ENCODE measurements at regions not wholly inside any gene's neighbourhood (a gene's known extent, or its start where the extent isn't known, plus 50 kb on each side); places are given as distances from the start of the nearest gene placed in this dataset.

- H3K27ac ChIP-seq (ENCODE audit: low read length), result no peak overlapping the region
- TF ChIP-seq, protein P1, sequence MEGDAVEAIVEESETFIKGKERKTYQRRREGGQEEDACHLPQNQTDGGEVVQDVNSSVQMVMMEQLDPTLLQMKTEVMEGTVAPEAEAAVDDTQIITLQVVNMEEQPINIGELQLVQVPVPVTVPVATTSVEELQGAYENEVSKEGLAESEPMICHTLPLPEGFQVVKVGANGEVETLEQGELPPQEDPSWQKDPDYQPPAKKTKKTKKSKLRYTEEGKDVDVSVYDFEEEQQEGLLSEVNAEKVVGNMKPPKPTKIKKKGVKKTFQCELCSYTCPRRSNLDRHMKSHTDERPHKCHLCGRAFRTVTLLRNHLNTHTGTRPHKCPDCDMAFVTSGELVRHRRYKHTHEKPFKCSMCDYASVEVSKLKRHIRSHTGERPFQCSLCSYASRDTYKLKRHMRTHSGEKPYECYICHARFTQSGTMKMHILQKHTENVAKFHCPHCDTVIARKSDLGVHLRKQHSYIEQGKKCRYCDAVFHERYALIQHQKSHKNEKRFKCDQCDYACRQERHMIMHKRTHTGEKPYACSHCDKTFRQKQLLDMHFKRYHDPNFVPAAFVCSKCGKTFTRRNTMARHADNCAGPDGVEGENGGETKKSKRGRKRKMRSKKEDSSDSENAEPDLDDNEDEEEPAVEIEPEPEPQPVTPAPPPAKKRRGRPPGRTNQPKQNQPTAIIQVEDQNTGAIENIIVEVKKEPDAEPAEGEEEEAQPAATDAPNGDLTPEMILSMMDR (IDR thresholded peaks at IDR 0.05), result no peak
- no peak overlapping the region for H3K4me3 ChIP-seq (ENCODE audit: low read length)
- H3K4me3 Mint-ChIP-seq, result no peak overlapping the region
- no peaks in the 10 kb centered on the region for H3K9me3 ChIP-seq (ENCODE audit: control insufficient read depth, insufficient read depth, low read length)
- no peaks in the 10 kb centered on the region for H3K4me1 ChIP-seq (ENCODE audit: control insufficient read depth, insufficient read depth, low read length)
- WGBS (ENCODE audit: insufficient coverage), result 62% methylated on average over 3 of the region's 3 CpGs
- intact Hi-C loops (cut with micrococcal nuclease), result no loop called here
- H3K36me3 ChIP-seq (ENCODE audit: control insufficient read depth, insufficient read depth, low read length), result no peaks in the 10 kb centered on the region
- DNase-seq (no peak), ATAC-seq (no peak)
- peaks cover 0 to 8% of the 10 kb centered on the region in 2 donors for H3K9me3 Mint-ChIP-seq
- H3K36me3 Mint-ChIP-seq, result no peaks in the 10 kb centered on the region
- no peaks in the 10 kb centered on the region for H3K27me3 Mint-ChIP-seq (ENCODE audit: low read depth in 2 of 2)
- no peaks in the 10 kb centered on the region for H3K27me3 ChIP-seq (ENCODE audit: control insufficient read depth, insufficient read depth, low read length)
- H3K27ac Mint-ChIP-seq, result no peak overlapping the region
- no peaks in the 10 kb centered on the region for H3K4me1 Mint-ChIP-seq
Measured at GRCh38 chr3:110391042-110391441, 680.6 kb upstream of the NECTIN3 start.

DNA sequence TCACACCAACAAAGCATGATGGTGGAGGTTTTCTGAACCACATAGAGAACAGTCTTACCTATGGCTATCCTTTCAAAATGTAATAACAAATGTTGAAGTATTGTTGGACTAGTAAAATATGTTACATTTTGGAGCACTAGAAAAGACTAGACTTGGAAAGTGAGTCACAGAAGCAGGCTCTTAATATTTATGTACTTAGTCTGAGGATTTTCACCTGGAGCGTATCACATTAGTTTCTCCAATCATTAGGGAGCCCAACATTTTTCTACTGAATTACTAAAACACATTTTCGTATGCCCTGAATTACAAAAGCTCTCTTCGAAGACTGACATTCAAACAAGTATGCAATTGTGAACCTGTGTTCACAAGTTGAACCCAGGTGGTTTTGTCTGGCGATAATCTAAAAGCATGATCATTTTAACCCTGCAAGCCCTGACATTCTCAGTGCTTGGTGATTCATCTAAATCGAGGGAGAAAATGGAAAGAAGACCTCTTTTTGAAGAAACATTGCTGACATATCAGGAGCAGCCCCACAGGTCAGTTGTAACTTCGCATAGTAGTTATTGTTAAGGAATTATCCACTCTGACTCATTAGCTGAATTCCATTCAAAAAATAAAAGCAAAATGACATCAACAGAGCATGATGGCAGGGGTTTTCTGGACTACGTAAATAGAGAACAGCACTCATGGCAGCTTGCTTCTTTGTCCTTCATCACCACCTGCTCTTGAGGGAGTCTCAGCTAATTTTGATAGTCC, 679.8 kb upstream of the NECTIN3 start:
- 87% methylated on average over 6 of the region's 7 CpGs for WGBS (ENCODE audit: insufficient coverage)
- Mint-ChIP-seq H3K4me3 (no peak overlapping the region), H3K27ac (no peak overlapping the region), H3K27me3 (ENCODE audit: low read depth in 2 of 2) (no peaks in the 10 kb centered on the region), H3K36me3 (no peaks in the 10 kb centered on the region), H3K4me1 (no peaks in the 10 kb centered on the region), H3K9me3 (peaks cover 0 to 6% of the 10 kb centered on the region in 2 donors)
- ATAC-seq, result no peak
- Histone ChIP-seq H3K4me1 (ENCODE audit: control insufficient read depth, insufficient read depth, low read length) (no peaks in the 10 kb centered on the region), H3K27me3 (ENCODE audit: control insufficient read depth, insufficient read depth, low read length) (no peaks in the 10 kb centered on the region), H3K4me3 (ENCODE audit: low read length) (no peak overlapping the region), H3K36me3 (ENCODE audit: control insufficient read depth, insufficient read depth, low read length) (no peaks in the 10 kb centered on the region), H3K9me3 (ENCODE audit: control insufficient read depth, insufficient read depth, low read length) (no peaks in the 10 kb centered on the region), H3K27ac (ENCODE audit: low read length) (no peak overlapping the region)
- TF ChIP-seq, protein P1 (IDR thresholded peaks at IDR 0.05), result no peak
- intact Hi-C loops (cut with micrococcal nuclease), result no loop called here
- DNase-seq, result no peak

- Mint-ChIP-seq H3K27ac (no peak overlapping the region), H3K9me3 (peaks cover 0 to 6% of the 10 kb centered on the region in 2 donors), H3K4me1 (no peaks in the 10 kb centered on the region), H3K4me3 (no peak overlapping the region), H3K36me3 (no peaks in the 10 kb centered on the region), H3K27me3 (ENCODE audit: low read depth in 2 of 2) (no peaks in the 10 kb centered on the region)
- no peak for DNase-seq
- intact Hi-C loops (cut with micrococcal nuclease), result no loop called here
- H3K9me3 ChIP-seq (ENCODE audit: control insufficient read depth, insufficient read depth, low read length), result no peaks in the 10 kb centered on the region
- H3K27me3 ChIP-seq (ENCODE audit: control insufficient read depth, insufficient read depth, low read length), result no peaks in the 10 kb centered on the region
- WGBS (ENCODE audit: insufficient coverage), result 84% methylated on average over 2 of the region's 2 CpGs
- H3K4me1 ChIP-seq (ENCODE audit: control insufficient read depth, insufficient read depth, low read length), result no peaks in the 10 kb centered on the region
- H3K27ac ChIP-seq (ENCODE audit: low read length), result no peak overlapping the region
- no peak for ATAC-seq
- H3K36me3 ChIP-seq (ENCODE audit: control insufficient read depth, insufficient read depth, low read length), result no peaks in the 10 kb centered on the region
- TF ChIP-seq, protein P1 (IDR thresholded peaks at IDR 0.05), result no peak
- H3K4me3 ChIP-seq (ENCODE audit: low read length), result no peak overlapping the region
Measured at GRCh38 chr3:110393941-110394340, 677.7 kb upstream of the NECTIN3 start.

- intact Hi-C loops (cut with micrococcal nuclease), result no loop called here
- Mint-ChIP-seq H3K9me3 (peaks cover 12 to 13% of the 10 kb centered on the region in 2 donors), H3K36me3 (peaks cover 10% of the 10 kb centered on the region), H3K4me1 (no peaks in the 10 kb centered on the region), H3K27me3 (ENCODE audit: low read depth in 2 of 2) (no peaks in the 10 kb centered on the region), H3K27ac (no peak overlapping the region), H3K4me3 (no peak overlapping the region)
- DNase-seq (no peak), ATAC-seq (no peak)
- TF ChIP-seq, protein P1 (IDR thresholded peaks at IDR 0.05), result no peak
- Histone ChIP-seq H3K27me3 (ENCODE audit: control insufficient read depth, insufficient read depth, low read length) (no peaks in the 10 kb centered on the region), H3K36me3 (ENCODE audit: control insufficient read depth, insufficient read depth, low read length) (no peaks in the 10 kb centered on the region), H3K9me3 (ENCODE audit: control insufficient read depth, insufficient read depth, low read length) (no peaks in the 10 kb centered on the region), H3K27ac (ENCODE audit: low read length) (no peak overlapping the region), H3K4me1 (ENCODE audit: control insufficient read depth, insufficient read depth, low read length) (no peaks in the 10 kb centered on the region), H3K4me3 (ENCODE audit: low read length) (no peak overlapping the region)
- WGBS (ENCODE audit: insufficient coverage), result 70% methylated on average over 1 of the region's 1 CpG
Measured at GRCh38 chr3:110397115-110397514, 674.5 kb upstream of the NECTIN3 start.
